Retinal pigment epithelial cell (primary cell): ENCODE measurements at regions not wholly inside any gene's neighbourhood (a gene's known extent, or its start where the extent isn't known, plus 50 kb on each side); places are given as distances from the start of the nearest gene placed in this dataset.

ENCODE experiments used
- DNase-seq: peaks from one replicate; pipeline ENCODE4 v3.0.0-alpha.2; 2010; ENCODE audit warnings: low read depth
- H3K4me3 ChIP-seq: 2 replicates; pipeline ENCODE4 v1.5.1; 2011; ENCODE audit warnings: mild to moderate bottlenecking, low read length, control low read depth, moderate library complexity
- CTCF ChIP-seq: conservative IDR thresholded peaks from 2 replicates; pipeline ENCODE4 v1.5.1; 2011; ENCODE audit warnings: low read depth, low read length, control low read depth, inconsistent platforms

GRCh38 chr22:48888466-48889208 is 939.0 kb downstream of the BRD1 start:
- no peak overlapping the region for H3K4me3 ChIP-seq
- TF ChIP-seq CTCF, result no peak
- DNase-seq, result no peak

DNA sequence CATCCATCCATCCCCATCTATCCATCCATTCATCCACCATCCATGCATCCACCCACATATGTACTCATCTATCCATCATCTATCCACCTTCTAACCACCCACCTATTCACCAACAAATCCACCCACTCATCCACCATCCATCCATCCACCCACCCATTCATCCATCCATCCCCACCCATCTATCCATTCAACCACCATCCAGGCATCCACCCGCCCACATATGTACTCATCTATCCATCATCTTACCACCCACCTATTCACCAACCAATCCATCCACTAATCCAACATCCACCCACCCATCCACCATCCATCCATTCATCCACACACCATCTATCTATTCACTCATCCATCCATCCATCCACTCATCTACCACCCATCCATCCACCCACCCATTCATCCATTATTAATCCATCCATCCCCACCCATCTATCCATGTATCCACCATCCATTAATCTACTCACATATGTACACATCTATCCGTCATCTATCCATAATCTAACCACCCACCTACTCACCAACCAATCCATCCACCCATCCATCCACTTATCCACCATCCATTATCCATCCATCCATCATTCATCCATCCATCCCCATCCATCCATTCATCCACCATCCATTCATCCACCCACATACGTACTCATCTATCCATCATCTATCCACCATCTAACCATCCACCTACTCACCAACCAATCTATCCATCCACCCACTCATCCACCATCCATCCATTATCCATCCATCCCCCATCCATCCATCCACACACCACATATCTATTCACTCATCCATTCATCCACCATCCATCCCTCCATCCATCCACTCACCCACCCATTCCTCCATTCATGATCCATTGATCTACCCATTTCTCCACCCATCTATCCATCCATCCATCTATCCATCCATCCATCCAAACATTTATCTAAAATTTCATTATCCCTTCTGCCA is 940.0 kb downstream of the BRD1 start:
- H3K4me3 ChIP-seq, result no peak overlapping the region
- DNase-seq, result no peak
- TF ChIP-seq CTCF, result no peak

- no peak for DNase-seq
- TF ChIP-seq CTCF, result no peak
- no peak overlapping the region for H3K4me3 ChIP-seq
Observed at GRCh38 chr22:48886604-48887393, 940.9 kb downstream of the BRD1 start.

DNA sequence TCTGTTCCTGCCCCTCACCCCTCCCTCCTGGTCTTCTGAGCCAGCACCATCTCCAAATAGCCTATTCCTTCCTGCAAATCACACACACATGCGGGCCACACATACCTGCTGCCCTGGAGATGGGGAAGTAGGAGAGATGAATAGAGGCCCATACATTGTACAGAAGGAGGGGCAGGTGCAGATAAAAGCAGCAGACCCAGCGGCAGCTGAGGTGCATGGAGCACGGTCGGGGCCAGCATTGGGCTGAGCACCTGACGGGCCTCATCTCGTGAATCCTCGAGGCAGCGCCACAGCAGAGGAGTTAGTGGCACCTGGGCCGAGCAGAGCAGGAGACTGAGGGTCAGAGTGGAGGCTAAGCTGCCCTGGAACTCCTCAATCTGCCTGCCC is 941.8 kb downstream of the BRD1 start:
- TF ChIP-seq CTCF, result no peak
- DNase-seq, result no peak
- no peak overlapping the region for H3K4me3 ChIP-seq

GRCh38 chr22:48885271-48885918 is 942.3 kb downstream of the BRD1 start:
- no peak overlapping the region for H3K4me3 ChIP-seq
- TF ChIP-seq CTCF, result no peak
- no peak for DNase-seq

DNA sequence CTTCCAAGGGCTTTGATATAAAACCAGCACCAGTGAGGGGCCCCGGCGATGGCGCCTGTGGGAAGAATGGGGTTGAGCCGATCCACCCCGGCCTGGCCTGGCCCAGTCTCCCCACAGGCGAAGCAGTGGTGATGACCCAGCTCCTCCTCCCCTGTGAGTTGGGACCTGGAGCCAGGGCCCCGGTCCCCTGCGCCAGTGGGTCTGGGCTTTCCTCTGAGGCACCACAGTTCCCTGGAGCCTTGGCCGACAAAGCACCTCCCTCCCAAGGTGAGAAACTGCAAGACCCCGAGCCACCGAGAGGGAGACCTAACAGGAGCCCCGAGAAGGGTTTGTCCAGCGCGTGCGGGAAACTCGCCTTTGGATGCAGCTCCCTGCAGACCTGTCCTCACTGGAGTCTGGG is 942.9 kb downstream of the BRD1 start:
- DNase-seq, result no peak
- no peak overlapping the region for H3K4me3 ChIP-seq
- no peak for TF ChIP-seq CTCF
